KMS-11 (cell line): ENCODE measurements at regions not wholly inside any gene's neighbourhood (a gene's known extent, or its start where the extent isn't known, plus 50 kb on each side); places are given as distances from the start of the nearest gene placed in this dataset.

Source experiments
- H2AFZ ChIP-seq: fragments of 200-600 bp; sonication (generic); 2 replicates; pipeline ENCODE4 v1.6.1; 2016; ENCODE audit warnings: antibody characterized with exemption, mixed run types, low read depth
- H3K27ac ChIP-seq: fragments of 200-600 bp; sonication (generic); 2 replicates; pipeline ENCODE4 v1.6.1; 2016; ENCODE audit warnings: mild to moderate bottlenecking, mixed run types
- H3K27me3 ChIP-seq: fragments of 200-600 bp; sonication (generic); 2 replicates; pipeline ENCODE4 v1.6.1; 2017; ENCODE audit warnings: mild to moderate bottlenecking, low read depth, mixed run types, moderate library complexity; ENCODE audit not compliant: insufficient read depth
- H3K36me3 ChIP-seq: fragments of 200-600 bp; sonication (generic); 2 replicates; pipeline ENCODE4 v1.6.1; 2017; ENCODE audit warnings: mild to moderate bottlenecking, mixed run types; ENCODE audit not compliant: insufficient read depth
- H3K4me1 ChIP-seq: fragments of 200-600 bp; sonication (generic); 2 replicates; pipeline ENCODE4 v1.6.1; 2016; ENCODE audit warnings: mild to moderate bottlenecking, low read depth, mixed run types; ENCODE audit not compliant: poor library complexity, severe bottlenecking
- H3K4me2 ChIP-seq: fragments of 200-600 bp; sonication (generic); 2 replicates; pipeline ENCODE4 v1.7.0; 2016; ENCODE audit warnings: mild to moderate bottlenecking, mixed run types
- H3K4me3 ChIP-seq: fragments of 200-600 bp; sonication (generic); IDR thresholded peaks from 2 replicates; pipeline ENCODE4 v1.6.1; 2017; ENCODE audit warnings: low read depth, low read length, mixed read lengths; ENCODE audit not compliant: insufficient read depth
- H3K79me2 ChIP-seq: fragments of 200-600 bp; sonication (generic); 2 replicates; pipeline ENCODE4 v1.6.1; 2016; ENCODE audit warnings: low read depth, mixed run types; ENCODE audit not compliant: insufficient read depth
- H3K9ac ChIP-seq: fragments of 200-600 bp; sonication (generic); 2 replicates; pipeline ENCODE4 v1.6.1; 2016; ENCODE audit warnings: mild to moderate bottlenecking, mixed run types
- H4K20me1 ChIP-seq: fragments of 200-600 bp; sonication (generic); 2 replicates; pipeline ENCODE4 v1.6.1; 2016; ENCODE audit warnings: mild to moderate bottlenecking, mixed run types; ENCODE audit not compliant: insufficient read depth
- TF ChIP-seq, protein P1 (sequence below): fragments of 200-600 bp; sonication (generic); conservative IDR thresholded peaks from 2 replicates; pipeline ENCODE4 v1.6.1; 2017; ENCODE audit warnings: low read depth, mild to moderate bottlenecking, antibody characterized with exemption, low read length, moderate library complexity, mixed read lengths

DNA sequence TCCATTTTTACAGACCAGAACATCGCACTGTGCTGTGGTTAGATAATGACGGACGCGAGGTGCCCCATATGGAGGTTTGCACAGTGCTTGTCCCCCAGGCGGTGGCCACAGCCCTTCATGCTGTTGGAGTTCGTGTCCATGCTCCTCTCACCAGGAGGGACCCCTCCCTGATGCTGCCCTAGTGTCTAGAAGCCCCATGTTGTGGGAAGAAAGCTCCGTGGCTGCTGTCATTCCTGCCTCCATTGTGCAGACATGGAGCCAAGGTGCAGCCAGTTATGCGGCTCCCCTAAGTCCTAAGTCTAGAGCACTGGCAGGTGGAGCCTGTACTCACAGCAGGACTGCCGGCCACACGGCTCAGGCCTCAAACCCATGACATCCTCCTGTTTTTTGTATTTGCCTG lies 464.9 kb downstream of the EIPR1 start:
- Histone ChIP-seq H3K4me2 (no peak overlapping the region), H3K4me3 (no peak overlapping the region), H3K4me1 (no peaks in the 10 kb centered on the region), H4K20me1 (no peaks in the 10 kb centered on the region), H3K27ac (no peak overlapping the region), H3K36me3 (no peaks in the 10 kb centered on the region), H3K27me3 (no peaks in the 10 kb centered on the region), H3K79me2 (no peaks in the 10 kb centered on the region), H3K9ac (no peak overlapping the region), H2AFZ (no peak overlapping the region)
- TF ChIP-seq, protein P1, sequence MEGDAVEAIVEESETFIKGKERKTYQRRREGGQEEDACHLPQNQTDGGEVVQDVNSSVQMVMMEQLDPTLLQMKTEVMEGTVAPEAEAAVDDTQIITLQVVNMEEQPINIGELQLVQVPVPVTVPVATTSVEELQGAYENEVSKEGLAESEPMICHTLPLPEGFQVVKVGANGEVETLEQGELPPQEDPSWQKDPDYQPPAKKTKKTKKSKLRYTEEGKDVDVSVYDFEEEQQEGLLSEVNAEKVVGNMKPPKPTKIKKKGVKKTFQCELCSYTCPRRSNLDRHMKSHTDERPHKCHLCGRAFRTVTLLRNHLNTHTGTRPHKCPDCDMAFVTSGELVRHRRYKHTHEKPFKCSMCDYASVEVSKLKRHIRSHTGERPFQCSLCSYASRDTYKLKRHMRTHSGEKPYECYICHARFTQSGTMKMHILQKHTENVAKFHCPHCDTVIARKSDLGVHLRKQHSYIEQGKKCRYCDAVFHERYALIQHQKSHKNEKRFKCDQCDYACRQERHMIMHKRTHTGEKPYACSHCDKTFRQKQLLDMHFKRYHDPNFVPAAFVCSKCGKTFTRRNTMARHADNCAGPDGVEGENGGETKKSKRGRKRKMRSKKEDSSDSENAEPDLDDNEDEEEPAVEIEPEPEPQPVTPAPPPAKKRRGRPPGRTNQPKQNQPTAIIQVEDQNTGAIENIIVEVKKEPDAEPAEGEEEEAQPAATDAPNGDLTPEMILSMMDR = no peak

DNA sequence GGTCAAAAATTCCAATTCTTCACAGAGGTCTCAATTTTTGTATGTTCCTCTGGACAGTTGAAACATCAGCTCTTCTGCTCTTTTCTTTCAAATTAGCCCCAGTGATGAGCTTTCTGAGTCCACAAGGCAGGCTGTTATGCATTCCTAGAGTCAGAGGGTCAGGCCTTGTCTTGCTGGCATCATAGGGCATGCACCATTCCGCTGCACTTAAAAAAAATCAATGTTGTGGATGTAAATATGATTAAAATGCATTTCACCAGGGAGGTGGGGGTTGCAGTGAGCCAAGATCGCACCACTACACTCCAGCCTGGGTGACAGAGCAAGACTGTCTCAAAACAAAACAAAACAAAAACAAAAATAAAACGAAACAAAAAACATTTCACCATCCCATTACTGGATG lies 465.3 kb downstream of the EIPR1 start:
- H3K36me3 ChIP-seq = no peaks in the 10 kb centered on the region
- no peak overlapping the region for H2AFZ ChIP-seq
- H3K27ac ChIP-seq = no peak overlapping the region
- H3K79me2 ChIP-seq = no peaks in the 10 kb centered on the region
- no peaks in the 10 kb centered on the region for H3K4me1 ChIP-seq
- no peak overlapping the region for H3K4me3 ChIP-seq
- no peak overlapping the region for H3K4me2 ChIP-seq
- no peaks in the 10 kb centered on the region for H3K27me3 ChIP-seq
- no peak overlapping the region for H3K9ac ChIP-seq
- no peaks in the 10 kb centered on the region for H4K20me1 ChIP-seq
- TF ChIP-seq, protein P1 = no peak

DNA sequence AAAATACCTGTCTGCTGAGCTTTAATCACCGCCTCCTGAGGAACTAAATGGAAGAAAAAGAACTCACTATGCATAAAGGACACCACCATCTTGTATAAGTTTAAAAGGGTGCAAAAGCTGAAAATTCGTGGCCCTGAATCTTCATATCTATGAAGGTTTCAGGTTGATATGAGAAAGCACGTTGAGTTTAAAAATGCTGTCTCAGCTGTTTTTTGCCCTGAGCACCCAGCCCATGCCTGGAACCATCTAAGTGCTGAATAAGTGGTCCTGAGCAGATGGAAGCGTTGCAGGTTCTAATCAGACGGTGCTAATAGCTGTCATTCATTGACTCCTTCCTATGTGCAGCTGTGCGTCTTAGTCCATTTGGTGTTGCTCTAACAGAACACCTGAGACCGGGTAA lies 467.4 kb downstream of the EIPR1 start:
- no peak overlapping the region for H3K4me3 ChIP-seq
- H3K36me3 ChIP-seq = no peaks in the 10 kb centered on the region
- no peaks in the 10 kb centered on the region for H3K27me3 ChIP-seq
- H3K4me2 ChIP-seq = no peak overlapping the region
- H3K27ac ChIP-seq = no peak overlapping the region
- TF ChIP-seq, protein P1 = no peak
- H3K4me1 ChIP-seq = no peaks in the 10 kb centered on the region
- no peak overlapping the region for H2AFZ ChIP-seq
- H3K79me2 ChIP-seq = no peaks in the 10 kb centered on the region
- no peaks in the 10 kb centered on the region for H4K20me1 ChIP-seq
- no peak overlapping the region for H3K9ac ChIP-seq

DNA sequence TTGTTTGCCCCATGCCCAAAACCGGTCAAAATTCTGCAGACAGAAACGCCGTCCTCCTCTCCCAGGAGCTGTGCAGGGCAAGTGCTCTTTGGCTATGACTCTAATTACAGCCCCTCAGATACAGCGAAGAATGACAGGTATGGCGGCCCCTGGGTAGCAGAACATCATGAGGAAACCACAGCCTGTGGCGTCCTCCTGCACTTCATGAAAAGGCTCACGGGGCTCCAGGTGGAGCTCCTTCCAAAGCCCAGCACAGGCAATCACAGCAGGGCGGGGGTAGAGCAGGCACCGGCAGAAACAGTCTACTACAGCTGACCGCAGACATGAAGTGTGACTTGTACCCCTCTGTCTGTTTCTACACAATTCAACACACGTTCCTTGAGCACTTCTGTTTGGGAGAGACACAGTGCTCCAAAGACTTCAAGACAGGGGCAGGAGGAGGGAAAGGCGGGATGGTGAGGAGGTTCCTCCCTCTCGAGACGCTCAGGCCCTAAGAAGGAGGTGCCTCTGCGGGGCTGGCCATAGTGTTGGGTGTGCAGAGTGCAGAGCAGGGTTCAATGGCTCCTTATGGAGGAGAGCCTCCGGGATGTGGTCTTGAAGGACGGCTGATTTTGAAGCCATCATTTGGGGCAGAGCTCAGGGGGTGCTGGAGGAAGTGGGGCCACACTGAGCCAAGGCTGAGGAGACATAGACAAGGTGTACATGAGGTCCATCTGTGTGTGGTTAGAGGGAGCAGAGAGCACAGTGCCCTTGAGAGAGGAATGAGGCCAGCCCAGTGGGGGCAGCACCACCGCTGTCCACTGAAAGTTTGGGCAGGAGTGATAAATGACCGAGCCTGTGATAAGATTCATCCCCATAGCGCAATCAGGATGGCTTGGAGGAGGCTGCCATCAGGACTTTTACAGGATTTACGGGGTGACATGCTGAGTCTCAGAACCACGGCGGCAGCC lies 468.3 kb downstream of the EIPR1 start:
- TF ChIP-seq, protein P1 = no peak
- H3K9ac ChIP-seq = no peak overlapping the region
- H3K27me3 ChIP-seq = no peaks in the 10 kb centered on the region
- no peaks in the 10 kb centered on the region for H4K20me1 ChIP-seq
- no peaks in the 10 kb centered on the region for H3K4me1 ChIP-seq
- H2AFZ ChIP-seq = no peak overlapping the region
- no peaks in the 10 kb centered on the region for H3K79me2 ChIP-seq
- no peak overlapping the region for H3K4me3 ChIP-seq
- H3K36me3 ChIP-seq = no peaks in the 10 kb centered on the region
- no peak overlapping the region for H3K27ac ChIP-seq
- H3K4me2 ChIP-seq = no peak overlapping the region
